ENCODE measurements at regions not wholly inside any gene's neighbourhood (a gene's known extent, or its start where the extent isn't known, plus 50 kb on each side); places are given as distances from the start of the nearest gene placed in this dataset.

GRCh38 chr5:37905230-37905629 lies 65.4 kb upstream of the GDNF start:
- H3K9me3 Mint-ChIP-seq (ENCODE audit: low read depth) = peaks cover 9% of the 10 kb centered on the region
- DNase-seq (ENCODE audit: low spot score) = no peak
- no peak overlapping the region for H3K4me3 Mint-ChIP-seq (ENCODE audit: unreplicated experiment)
- TF ChIP-seq CTCF (IDR thresholded peaks at IDR 0.05) = no peak
- peaks cover 1% of the 10 kb centered on the region for H3K36me3 Mint-ChIP-seq (ENCODE audit: low read depth)
- H3K27ac Mint-ChIP-seq (ENCODE audit: unreplicated experiment) = no peak overlapping the region
- peaks cover 29% of the 10 kb centered on the region for H3K27me3 Mint-ChIP-seq (ENCODE audit: low read depth)
- H3K4me1 Mint-ChIP-seq (ENCODE audit: low read depth) = no peaks in the 10 kb centered on the region

GRCh38 chr5:37902323-37902722 lies 62.5 kb upstream of the GDNF start:
- no peak for DNase-seq (ENCODE audit: low spot score)
- Mint-ChIP-seq H3K27ac (ENCODE audit: unreplicated experiment) (no peak overlapping the region), H3K4me3 (ENCODE audit: unreplicated experiment) (no peak overlapping the region), H3K27me3 (ENCODE audit: low read depth) (peaks cover 14% of the 10 kb centered on the region), H3K9me3 (ENCODE audit: low read depth) (peaks cover 9% of the 10 kb centered on the region), H3K36me3 (ENCODE audit: low read depth) (peaks cover 1% of the 10 kb centered on the region), H3K4me1 (ENCODE audit: low read depth) (no peaks in the 10 kb centered on the region)
- no peak for TF ChIP-seq CTCF (IDR thresholded peaks at IDR 0.05)

GRCh38 chr5:37900692-37901091 lies 60.9 kb upstream of the GDNF start:
- DNase-seq (ENCODE audit: low spot score) = no peak
- no peak for TF ChIP-seq CTCF (IDR thresholded peaks at IDR 0.05)
- H3K27me3 Mint-ChIP-seq (ENCODE audit: low read depth) = peaks cover 11% of the 10 kb centered on the region

GRCh38 chr5:37899037-37899436 lies 59.2 kb upstream of the GDNF start:
- no peaks in the 10 kb centered on the region for H3K36me3 Mint-ChIP-seq (ENCODE audit: low read depth)
- peaks cover 4% of the 10 kb centered on the region for H3K9me3 Mint-ChIP-seq (ENCODE audit: low read depth)
- H3K27me3 Mint-ChIP-seq (ENCODE audit: low read depth) = peaks cover 9% of the 10 kb centered on the region
- H3K4me1 Mint-ChIP-seq (ENCODE audit: low read depth) = no peaks in the 10 kb centered on the region
- no peak overlapping the region for H3K4me3 Mint-ChIP-seq (ENCODE audit: unreplicated experiment)
- H3K27ac Mint-ChIP-seq (ENCODE audit: unreplicated experiment) = no peak overlapping the region
- no peak for TF ChIP-seq CTCF (IDR thresholded peaks at IDR 0.05)
- no peak for DNase-seq (ENCODE audit: low spot score)

More at GRCh38 chr5:37900692-37901091, 60.9 kb upstream of the GDNF start:
- Mint-ChIP-seq H3K4me3 (ENCODE audit: unreplicated experiment) (no peak overlapping the region), H3K36me3 (ENCODE audit: low read depth) (no peaks in the 10 kb centered on the region), H3K27ac (ENCODE audit: unreplicated experiment) (no peak overlapping the region), H3K9me3 (ENCODE audit: low read depth) (peaks cover 9% of the 10 kb centered on the region), H3K4me1 (ENCODE audit: low read depth) (no peaks in the 10 kb centered on the region)

- Mint-ChIP-seq H3K9me3 (ENCODE audit: low read depth) (no peaks in the 10 kb centered on the region), H3K27ac (ENCODE audit: unreplicated experiment) (no peak overlapping the region), H3K36me3 (ENCODE audit: low read depth) (no peaks in the 10 kb centered on the region), H3K4me1 (ENCODE audit: low read depth) (no peaks in the 10 kb centered on the region), H3K4me3 (ENCODE audit: unreplicated experiment) (no peak overlapping the region), H3K27me3 (ENCODE audit: low read depth) (peaks cover 6% of the 10 kb centered on the region)
- no peak for TF ChIP-seq CTCF (IDR thresholded peaks at IDR 0.05)
- no peak for DNase-seq (ENCODE audit: low spot score)
These were observed 56.3 kb upstream of the GDNF start for GRCh38 chr5:37896159-37896558.
